HG02763 (cell line): ENCODE measurements at regions not wholly inside any gene's neighbourhood (a gene's known extent, or its start where the extent isn't known, plus 50 kb on each side); places are given as distances from the start of the nearest gene placed in this dataset.
"Not testable (repeated sequence)": the region's sequence is repeated elsewhere in the genome, so short reads cannot be mapped to it uniquely, and the experiment has no call there.

Experiments
- ATAC-seq: cut with Tn5 transposase; IDR thresholded peaks from one replicate; pipeline ENCODE4 v1.9.1; 2021; ENCODE audit warnings: mild to moderate bottlenecking, moderate library complexity; ENCODE audit not compliant: unreplicated experiment

DNA sequence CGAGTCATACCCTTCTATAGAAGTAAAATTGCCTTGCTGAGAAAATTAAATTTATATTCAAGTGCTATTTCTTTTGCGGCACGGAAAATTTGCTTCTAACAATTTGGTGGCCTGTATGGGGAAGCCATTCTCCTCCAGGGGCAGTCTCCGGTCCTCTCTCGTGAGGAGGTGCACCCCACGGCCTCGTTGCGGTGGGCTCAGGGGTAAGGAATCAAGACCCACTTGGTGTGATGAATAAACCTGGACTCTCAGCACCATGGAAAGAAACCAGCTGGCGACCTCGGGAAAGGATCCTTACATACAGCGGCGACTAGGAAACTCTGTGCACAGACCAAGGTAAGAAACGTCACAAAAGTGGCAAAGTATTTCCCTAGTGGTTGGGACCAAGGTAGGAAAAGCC, 252.9 kb downstream of the DPY19L2 start:
- ATAC-seq: no peak

DNA sequence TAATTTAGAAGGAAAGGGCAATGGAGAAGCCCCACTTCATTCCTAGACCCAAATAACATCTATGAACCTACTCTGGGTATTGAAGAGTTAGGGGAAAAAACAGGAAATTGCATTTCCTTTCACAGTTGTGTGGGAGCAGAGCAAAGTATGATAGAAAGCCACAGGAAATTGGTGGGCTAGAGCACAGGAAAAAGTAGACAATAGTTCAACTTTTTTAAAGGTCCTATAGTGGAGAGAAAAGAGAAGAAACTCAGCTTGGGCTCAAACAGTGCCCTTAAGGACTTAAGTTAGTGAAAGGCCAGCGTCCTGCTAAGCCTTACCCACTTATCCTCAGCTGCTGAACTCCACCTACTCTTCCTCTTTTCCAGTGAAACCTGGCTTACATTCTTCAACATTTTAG, 258.1 kb downstream of the DPY19L2 start:
- ATAC-seq: no peak

DNA sequence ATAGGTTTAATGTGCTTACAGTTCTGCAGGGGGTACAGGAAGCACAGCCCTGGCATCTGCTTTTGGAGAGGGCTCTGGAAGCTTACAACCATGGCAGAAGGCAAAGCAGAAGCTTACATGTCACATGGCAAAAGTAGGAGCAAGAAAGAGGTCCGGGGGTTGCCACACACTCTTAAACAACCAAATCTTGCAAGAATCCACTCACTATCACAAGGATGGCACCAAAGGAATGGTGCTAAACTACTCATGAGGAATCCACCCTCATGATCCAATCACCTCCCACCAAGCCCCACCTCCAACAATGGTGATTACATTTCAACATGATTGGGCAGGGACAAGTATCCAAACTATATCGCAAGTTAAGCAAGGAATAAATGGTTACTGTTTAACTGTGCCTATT, 255.8 kb upstream of the AVPR1A start:
- ATAC-seq: no peak

DNA sequence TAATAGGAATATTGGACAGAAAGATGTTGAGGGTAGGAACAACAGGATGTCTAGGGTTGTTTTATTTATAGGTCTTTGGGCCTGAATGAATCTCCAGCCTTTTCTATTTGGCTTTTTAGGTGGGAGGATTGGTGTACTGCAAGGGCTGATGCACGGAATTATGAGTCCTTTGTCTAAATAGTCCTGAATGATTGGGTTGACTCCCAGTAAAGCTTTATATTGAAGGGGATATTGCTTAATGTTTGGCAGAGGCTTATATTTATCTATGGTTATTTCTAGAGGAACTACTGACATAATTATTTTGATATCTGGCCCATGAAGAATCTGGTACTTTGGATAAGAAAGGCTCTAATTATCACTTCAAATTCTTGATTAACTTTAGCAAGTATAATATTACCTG, 253.6 kb upstream of the AVPR1A start:
- ATAC-seq: no peak

DNA sequence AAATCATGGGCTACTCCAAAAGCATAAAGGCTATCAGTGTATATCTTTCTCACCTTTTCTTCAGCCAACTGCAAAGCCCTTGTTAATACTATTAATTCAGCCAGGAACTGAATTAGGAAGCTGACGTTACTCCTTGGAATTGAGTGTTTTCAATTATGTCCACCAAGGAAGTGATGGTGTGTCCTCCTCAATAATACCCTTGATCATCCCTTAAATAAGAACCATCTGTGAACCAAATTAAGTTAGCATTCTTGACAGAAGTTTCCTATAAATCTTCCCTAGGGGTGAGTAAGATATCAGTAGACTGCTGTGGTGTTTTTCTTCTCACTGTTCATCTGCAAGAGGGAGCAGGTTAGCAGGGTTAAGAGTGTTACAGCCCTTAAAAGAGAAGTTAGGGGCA, 252.3 kb upstream of the AVPR1A start:
- ATAC-seq: no peak

DNA sequence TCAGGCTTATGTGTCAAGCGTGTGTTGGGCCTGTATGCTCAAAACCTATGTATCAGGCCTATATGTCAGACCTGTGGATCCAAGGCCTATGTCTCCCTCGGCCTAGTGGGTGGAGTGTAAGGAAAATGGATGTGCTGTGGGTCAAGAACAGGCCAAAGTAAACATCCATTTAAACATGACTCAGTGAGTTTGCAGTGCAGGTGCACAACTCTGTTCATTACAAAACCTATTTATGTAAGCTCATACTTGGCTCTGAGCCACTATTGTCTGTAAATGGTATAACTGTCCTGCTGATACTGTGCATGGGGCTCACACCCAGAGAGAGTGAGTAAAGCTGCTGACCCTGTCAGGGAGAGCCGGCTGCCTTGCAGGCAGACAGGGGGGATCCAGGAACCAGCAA, 249.7 kb upstream of the AVPR1A start:
- ATAC-seq: no peak

DNA sequence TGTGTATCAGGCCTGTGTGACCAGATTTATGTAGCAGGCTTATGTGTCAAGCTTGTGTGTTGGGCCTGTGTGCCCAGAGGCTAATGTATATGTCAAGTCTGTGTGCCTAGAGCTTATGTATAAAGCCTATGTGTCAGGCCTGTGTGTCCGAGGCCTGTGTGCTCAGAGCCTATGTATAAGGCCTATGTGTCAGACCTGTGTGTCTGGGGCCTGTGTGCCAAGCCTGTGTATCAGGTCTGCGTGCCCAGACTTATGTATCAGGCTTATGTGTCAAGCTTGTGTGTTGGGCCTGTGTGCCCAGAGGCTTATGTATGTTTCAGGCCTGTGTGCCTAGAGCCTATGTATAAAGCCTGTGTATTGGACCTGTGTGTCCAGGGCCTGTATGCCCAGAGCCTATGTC, 249.3 kb upstream of the AVPR1A start:
- ATAC-seq: no peak

DNA sequence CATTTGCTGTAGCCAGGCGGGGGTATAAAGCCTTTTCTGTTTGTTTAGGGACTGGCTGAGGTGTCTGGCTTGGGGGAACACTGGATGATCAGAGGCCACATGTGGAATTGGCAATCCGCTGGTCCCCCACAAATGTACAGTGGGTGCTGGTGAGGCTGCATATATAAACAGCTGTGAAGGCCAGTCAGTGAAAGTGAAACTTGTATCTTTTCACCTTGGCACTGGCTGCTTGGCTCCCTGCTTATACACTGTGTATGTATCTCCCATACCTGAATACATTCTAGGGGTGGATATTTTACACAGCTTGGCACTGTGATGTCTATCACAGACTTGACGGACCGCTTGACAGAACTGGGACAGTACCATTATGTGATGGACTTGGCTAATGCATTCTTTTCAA, 246.8 kb upstream of the AVPR1A start:
- no peak for ATAC-seq

DNA sequence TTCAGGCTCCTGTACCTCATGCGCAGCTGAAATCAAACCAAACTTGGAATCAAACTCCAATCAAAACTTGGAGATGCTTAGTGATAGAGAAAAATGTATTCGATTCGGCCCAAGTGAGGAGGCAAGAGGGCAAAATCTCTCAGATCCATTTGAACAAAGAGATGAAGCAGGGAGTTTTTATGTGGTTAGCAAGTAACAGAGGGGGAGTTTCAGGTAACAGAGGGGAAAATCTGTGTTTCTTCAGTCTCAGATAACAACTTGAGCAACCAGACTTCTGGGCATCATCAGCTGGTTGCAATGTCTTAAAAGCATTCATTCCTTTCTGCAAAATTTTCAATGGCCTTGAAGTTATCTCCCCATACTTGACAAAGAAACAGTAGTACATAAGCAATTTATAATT, 245.1 kb upstream of the AVPR1A start:
- no peak for ATAC-seq

DNA sequence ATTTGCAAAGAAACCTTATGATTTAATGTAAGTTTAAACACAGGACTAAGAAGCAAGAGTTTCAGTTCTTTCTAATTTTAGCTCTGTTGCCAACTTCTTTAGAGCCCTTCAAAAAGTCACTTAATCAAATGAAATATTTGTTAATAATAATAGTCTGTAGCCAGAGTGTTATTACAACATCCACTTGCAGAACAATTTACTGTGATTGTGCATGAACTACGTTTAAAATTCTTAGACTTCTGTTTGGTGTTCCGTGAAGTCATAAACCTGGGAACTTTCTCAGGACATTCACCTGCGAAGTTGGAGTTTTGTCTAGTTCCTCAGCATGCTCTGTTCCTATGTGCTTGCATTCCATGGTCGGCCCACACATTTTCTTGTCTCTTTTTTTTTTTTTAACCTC, 244.0 kb upstream of the AVPR1A start:
- no peak for ATAC-seq

DNA sequence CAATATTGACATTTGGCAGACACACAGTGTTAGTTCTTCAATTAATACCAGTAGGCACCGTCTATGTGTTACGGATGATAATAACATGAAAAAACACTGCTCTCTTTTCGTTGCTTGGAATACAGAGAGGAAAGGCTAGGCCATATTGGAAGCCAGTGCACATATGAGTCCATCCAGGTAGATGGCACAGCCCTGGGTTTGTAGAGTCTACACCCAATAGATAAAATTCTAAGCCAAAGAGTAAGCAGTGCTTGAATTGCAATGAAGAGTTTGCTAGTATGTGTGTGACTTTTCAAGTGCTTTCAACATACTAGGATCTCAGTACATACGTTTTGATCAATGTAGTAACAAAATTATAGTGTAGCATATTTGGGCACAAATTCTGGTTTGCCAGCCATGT, 243.3 kb upstream of the AVPR1A start:
- ATAC-seq: no peak

DNA sequence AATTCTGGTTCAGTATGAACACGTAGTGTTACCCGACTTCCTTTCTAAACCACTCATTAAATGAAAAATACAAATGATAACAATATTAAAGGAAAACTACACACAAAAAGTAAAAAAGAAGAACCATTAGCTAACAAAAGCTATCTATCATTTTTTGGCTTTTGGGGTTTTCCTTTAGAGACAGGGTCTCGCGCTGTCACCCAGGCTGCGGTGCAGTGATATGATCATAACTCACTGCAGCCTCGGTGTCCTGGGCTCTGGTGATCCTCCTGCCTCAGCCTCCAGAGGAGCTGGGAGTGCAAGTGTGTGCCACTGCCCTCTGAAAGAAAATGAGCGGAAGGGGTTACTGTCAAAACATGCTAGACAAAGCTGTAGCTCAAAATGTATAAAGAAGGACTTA, 238.2 kb upstream of the AVPR1A start:
- no peak for ATAC-seq

DNA sequence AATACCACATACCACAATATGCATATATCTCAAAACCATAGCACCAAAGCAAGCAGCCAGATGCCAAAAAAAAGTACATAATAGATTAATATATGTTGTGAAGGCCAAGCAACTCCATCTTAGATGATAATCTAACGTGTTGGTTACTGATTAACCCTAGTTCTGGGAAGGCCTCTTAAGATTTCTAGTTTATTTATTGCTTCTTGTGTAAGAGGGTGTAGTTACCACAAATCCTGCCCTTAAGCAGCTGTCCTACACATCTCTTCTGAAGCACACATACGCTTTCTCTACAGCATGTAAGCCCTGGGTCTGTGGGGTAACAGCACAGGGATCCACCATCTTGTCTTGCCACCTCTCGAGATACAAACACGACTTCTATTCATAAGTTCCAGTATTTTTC, 236.8 kb upstream of the AVPR1A start:
- ATAC-seq: no peak

DNA sequence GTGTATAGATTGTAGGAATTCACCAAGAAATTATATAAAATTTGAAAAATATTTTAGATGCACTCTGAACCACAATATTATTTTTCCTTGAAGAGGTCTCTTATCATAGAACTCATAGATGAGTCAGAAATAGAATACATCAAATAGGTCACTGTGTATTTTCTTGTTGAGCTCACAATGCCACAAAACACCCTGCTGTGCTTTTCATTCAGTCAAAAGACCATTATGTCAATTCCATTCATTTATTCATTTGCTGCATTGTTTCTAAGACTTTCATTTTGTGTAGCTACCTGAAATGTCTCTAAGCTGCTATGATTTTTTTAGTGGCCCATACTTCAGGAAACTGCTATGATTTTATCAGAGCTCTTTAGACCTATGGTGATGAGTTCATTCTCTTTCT, 231.9 kb upstream of the AVPR1A start:
- ATAC-seq: no peak

DNA sequence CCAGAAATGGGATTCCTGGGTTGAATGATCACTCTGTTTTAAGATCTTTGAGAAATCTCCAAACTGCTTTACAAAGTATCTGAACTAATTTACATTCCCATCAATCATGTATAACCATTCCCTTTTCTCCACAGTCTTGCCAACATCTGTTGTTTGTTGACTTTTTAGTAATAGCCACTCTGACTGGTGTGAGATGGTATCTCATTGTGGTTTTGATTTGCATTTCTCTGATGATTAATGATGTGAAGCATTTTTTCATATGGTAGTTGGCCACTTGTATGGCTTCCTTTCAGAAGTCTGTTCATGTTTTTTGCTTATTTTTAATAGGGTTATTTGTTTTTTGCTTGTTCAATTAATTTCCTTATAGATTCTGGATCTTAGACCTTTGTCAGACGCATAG, 211.8 kb upstream of the AVPR1A start:
- no peak for ATAC-seq

DNA sequence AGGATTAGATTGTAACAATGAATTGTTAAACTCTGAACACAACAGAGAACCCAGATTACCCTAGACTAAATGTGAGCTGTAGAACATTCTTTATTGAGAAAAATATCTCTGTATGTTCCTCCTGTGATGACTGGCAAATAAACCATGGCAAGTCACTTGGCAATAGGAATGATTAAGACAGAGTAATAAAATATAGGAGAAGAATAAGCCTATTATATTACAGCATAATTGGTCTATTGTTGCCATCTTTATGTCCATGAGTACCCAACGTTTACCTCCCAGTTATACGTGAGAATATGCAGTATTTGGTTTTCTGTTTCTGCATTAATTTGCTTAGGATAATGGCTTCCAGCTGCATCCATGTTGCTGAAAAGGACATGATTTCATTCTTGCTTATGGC, 211.2 kb upstream of the AVPR1A start:
- ATAC-seq: no peak

DNA sequence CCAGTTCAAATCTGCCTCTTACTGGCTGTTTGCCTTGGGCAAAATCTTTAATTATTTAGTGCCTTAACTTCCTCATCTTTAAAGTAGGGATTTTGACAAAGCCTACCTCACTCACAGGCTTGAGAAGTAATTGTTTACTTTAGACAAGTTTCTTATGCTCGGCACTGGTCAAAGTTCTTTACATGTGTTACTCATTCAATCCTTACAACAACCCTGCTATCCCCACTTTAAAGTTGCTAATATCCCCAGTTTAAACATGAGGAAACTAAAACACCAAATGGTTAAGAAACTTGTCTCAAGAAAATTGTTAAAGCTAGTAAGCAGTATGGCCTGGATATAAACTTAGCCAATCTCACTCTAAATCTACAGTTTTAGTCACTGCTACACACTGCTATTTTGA, 204.0 kb upstream of the AVPR1A start:
- no peak for ATAC-seq

DNA sequence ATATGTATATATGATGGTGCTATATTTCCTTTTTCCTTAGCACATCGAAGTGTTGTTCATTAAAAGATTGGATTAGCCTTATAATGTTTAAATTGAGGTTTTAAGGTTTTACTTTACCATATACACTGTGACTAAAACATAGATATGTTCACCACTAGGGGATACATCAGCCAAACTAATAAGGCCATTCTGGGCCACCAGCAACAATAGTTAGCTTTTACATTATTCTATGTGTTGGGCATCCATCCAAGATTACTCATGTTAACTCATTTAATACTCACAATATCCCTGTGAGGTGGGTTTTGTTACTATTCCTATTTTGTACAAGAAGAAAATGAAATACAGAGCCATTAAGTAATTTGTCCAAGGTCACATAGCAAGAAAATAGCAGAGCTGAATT, 202.6 kb upstream of the AVPR1A start:
- no peak for ATAC-seq

DNA sequence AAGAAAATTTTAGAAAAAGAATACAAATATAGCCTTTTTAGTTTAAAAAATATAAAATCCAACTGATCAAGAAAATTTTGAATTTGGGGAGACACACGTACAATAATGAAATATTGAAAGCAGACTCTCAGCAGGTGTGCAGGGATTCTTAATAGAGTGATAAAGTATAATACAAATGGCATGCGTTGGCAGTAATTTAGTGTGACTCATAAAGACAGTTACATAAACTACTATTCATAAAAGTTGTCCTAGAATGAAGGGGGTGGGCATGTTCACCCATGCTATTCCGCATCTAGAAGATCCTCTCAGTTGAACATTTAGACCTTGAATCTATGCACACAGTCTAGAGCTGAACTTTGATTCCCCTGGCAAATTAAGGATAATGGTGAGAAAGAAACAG, 200.4 kb upstream of the AVPR1A start:
- no peak for ATAC-seq

DNA sequence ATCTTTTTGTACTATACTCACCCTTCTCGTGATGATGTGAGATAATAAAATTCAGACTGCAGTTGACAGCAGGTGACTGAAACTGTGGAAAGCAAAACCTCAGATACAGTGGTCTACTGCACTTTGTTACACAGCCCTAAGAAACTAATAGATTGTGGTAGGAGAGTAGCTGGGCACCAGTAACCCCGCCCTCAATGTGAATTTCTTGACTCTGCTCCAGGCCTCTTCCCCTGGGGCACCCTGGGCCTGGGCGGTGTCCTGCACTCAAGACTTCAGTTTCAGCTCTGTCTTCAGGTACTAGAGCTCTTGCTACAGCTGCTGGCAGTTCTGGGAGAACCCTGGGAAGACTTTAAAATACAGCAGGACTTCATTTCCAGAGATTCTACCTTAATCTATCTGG, 197.6 kb upstream of the AVPR1A start:
- no peak for ATAC-seq

DNA sequence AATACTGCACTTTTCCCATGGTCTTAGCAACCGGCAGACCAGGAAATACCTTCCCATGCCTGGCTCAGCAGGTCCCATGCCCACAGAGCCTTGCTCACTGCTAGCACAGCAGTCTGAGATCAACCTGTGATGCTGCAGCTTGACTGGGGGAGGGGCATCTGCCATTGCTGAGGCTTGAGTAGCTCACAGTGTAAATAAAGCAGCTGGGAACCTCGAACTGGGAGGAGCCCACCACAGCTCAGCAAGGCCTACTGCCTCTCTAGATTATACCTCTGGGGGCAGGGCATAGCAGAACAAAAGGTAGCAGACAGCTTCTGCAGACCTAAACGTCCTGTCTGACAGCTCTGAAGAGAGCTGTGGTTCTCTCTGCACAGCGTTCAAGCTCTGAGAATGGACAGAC, 186.2 kb upstream of the AVPR1A start:
- ATAC-seq: not testable (repeated sequence)

DNA sequence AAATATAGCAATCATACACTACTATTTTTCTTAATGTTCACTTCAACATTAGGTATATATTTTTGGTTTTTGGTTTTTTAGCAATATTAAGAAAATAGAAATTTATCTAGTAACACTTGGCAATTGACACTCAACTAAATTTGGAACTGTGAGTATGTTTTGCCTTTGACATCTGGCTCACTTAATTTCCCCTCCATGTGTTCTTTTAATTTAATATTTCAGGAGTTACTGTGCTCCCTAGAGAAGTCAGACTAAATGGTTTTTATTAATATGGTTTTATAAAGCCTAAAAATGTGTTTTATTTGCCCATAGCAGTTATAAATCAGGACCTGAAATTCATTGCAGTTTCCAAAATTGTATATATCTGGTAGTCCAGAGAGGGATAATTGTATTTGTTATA, 175.3 kb upstream of the AVPR1A start:
- ATAC-seq: no peak

DNA sequence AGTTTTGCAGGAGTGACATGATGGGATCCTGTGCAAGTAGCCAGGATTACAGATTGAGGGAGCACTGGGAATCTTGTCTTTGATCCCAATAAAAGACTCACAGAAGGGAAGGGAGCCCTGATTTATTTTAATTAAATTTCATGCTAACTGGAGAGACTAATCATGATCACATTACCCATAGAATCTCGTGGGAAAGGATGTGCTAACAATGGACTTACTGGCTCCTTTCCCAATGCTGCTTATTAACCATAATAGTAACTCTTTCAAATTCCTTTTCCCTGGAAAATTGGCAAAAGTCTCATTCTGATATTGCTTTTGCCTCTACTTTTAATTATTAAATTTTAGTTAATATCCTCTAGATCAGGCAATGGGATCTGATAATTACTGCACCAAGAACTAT, 174.8 kb upstream of the AVPR1A start:
- no peak for ATAC-seq

DNA sequence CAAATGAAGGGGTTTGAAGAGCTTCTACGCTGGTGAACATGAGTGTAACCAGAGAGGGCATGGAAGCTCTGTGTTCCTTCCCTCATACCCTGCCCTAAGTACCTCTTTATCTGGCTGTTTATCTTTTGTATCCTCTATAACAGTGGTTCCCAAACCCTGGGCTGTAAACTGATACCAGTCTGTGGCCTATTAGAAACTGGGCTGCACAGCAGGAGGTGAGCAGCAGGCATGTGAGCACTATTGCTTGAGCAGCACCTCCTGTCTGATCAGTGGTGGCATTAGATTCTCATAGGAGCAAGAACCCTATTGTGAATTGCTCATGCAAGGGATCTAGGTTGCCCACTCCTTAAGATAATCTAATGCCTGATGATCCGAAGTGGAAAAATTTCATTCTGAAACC, 172.9 kb upstream of the AVPR1A start:
- ATAC-seq: no peak
